ENCODE measurements at regions not wholly inside any gene's neighbourhood (a gene's known extent, or its start where the extent isn't known, plus 50 kb on each side); places are given as distances from the start of the nearest gene placed in this dataset.

- peaks cover 8% of the 10 kb centered on the region for H3K27me3 Mint-ChIP-seq (ENCODE audit: low read depth, unreplicated experiment)
These were observed 752.6 kb upstream of the ACVR2A start for GRCh38 chr2:147092266-147092665.

GRCh38 chr2:147091448-147091847, 753.4 kb upstream of the ACVR2A start:
- no peaks in the 10 kb centered on the region for H3K4me1 Mint-ChIP-seq (ENCODE audit: low read depth, unreplicated experiment)
- TF ChIP-seq EZH2 (IDR thresholded peaks at IDR 0.05; ENCODE audit: insufficient read depth, low read length) (no peak), CTCF (IDR thresholded peaks at IDR 0.05; ENCODE audit: insufficient read depth, low read depth, low read length) (no peak)
- Histone ChIP-seq H2AFZ (ENCODE audit: low read depth, low read length) (no peak overlapping the region), H3K27ac (ENCODE audit: low read depth, low read length) (no peak overlapping the region), H3K4me2 (ENCODE audit: low read length) (no peak overlapping the region), H3K4me3 (ENCODE audit: insufficient read depth, low read depth, low read length) (no peak overlapping the region), H3K9ac (ENCODE audit: low read length) (no peak overlapping the region), H3K4me1 (ENCODE audit: insufficient read depth, low read length) (no peaks in the 10 kb centered on the region), H3K27me3 (ENCODE audit: insufficient read depth, low read length) (no peaks in the 10 kb centered on the region), H4K20me1 (ENCODE audit: insufficient read depth, low read length) (no peaks in the 10 kb centered on the region), H3K9me3 (ENCODE audit: insufficient read depth, low read depth, low read length) (no peaks in the 10 kb centered on the region), H3K79me2 (ENCODE audit: insufficient read depth, low read length) (no peaks in the 10 kb centered on the region), H3K36me3 (ENCODE audit: insufficient read depth, low read length) (no peaks in the 10 kb centered on the region)
- no peak for FAIRE-seq
- peaks cover 8% of the 10 kb centered on the region for H3K27me3 Mint-ChIP-seq (ENCODE audit: low read depth, unreplicated experiment)
- no peak for DNase-seq (ENCODE audit: low read depth)
- no peaks in the 10 kb centered on the region for H3K36me3 Mint-ChIP-seq (ENCODE audit: low read depth, unreplicated experiment)
- no peak overlapping the region for H3K4me3 Mint-ChIP-seq (ENCODE audit: unreplicated experiment)
- H3K9me3 Mint-ChIP-seq (ENCODE audit: unreplicated experiment), result peaks cover 4% of the 10 kb centered on the region
- no peak overlapping the region for H3K27ac Mint-ChIP-seq (ENCODE audit: unreplicated experiment)

More at GRCh38 chr2:147092266-147092665, 752.6 kb upstream of the ACVR2A start:
- no peaks in the 10 kb centered on the region for H4K20me1 ChIP-seq (ENCODE audit: insufficient read depth, low read length)
- H3K9ac ChIP-seq (ENCODE audit: low read length), result no peak overlapping the region
- no peak overlapping the region for H2AFZ ChIP-seq (ENCODE audit: low read depth, low read length)
- Mint-ChIP-seq H3K36me3 (ENCODE audit: low read depth, unreplicated experiment) (no peaks in the 10 kb centered on the region), H3K4me3 (ENCODE audit: unreplicated experiment) (no peak overlapping the region), H3K27ac (ENCODE audit: unreplicated experiment) (no peak overlapping the region), H3K4me1 (ENCODE audit: low read depth, unreplicated experiment) (peaks cover 6% of the 10 kb centered on the region), H3K9me3 (ENCODE audit: unreplicated experiment) (peaks cover 4% of the 10 kb centered on the region)
- DNase-seq (ENCODE audit: low read depth) (no peak), FAIRE-seq (no peak)
- H3K4me1 ChIP-seq (ENCODE audit: insufficient read depth, low read length), result no peaks in the 10 kb centered on the region
- no peak for TF ChIP-seq CTCF (IDR thresholded peaks at IDR 0.05; ENCODE audit: insufficient read depth, low read depth, low read length)
- TF ChIP-seq EZH2 (IDR thresholded peaks at IDR 0.05; ENCODE audit: insufficient read depth, low read length), result no peak
- H3K36me3 ChIP-seq (ENCODE audit: insufficient read depth, low read length), result no peaks in the 10 kb centered on the region
- H3K4me2 ChIP-seq (ENCODE audit: low read length), result no peak overlapping the region
- no peaks in the 10 kb centered on the region for H3K79me2 ChIP-seq (ENCODE audit: insufficient read depth, low read length)
- no peak overlapping the region for H3K4me3 ChIP-seq (ENCODE audit: insufficient read depth, low read depth, low read length)
- H3K27ac ChIP-seq (ENCODE audit: low read depth, low read length), result no peak overlapping the region
- no peaks in the 10 kb centered on the region for H3K9me3 ChIP-seq (ENCODE audit: insufficient read depth, low read depth, low read length)
- no peaks in the 10 kb centered on the region for H3K27me3 ChIP-seq (ENCODE audit: insufficient read depth, low read length)

- Mint-ChIP-seq H3K4me3 (ENCODE audit: unreplicated experiment) (no peak overlapping the region), H3K27ac (ENCODE audit: unreplicated experiment) (no peak overlapping the region), H3K4me1 (ENCODE audit: low read depth, unreplicated experiment) (peaks cover 6% of the 10 kb centered on the region), H3K9me3 (ENCODE audit: unreplicated experiment) (no peaks in the 10 kb centered on the region), H3K36me3 (ENCODE audit: low read depth, unreplicated experiment) (no peaks in the 10 kb centered on the region), H3K27me3 (ENCODE audit: low read depth, unreplicated experiment) (peaks cover 3% of the 10 kb centered on the region)
- Histone ChIP-seq H3K4me1 (ENCODE audit: insufficient read depth, low read length) (no peaks in the 10 kb centered on the region), H4K20me1 (ENCODE audit: insufficient read depth, low read length) (no peaks in the 10 kb centered on the region), H3K27me3 (ENCODE audit: insufficient read depth, low read length) (no peaks in the 10 kb centered on the region), H3K4me3 (ENCODE audit: insufficient read depth, low read depth, low read length) (no peak overlapping the region), H3K9ac (ENCODE audit: low read length) (no peak overlapping the region), H3K4me2 (ENCODE audit: low read length) (no peak overlapping the region), H3K9me3 (ENCODE audit: insufficient read depth, low read depth, low read length) (no peaks in the 10 kb centered on the region), H3K27ac (ENCODE audit: low read depth, low read length) (no peak overlapping the region), H3K36me3 (ENCODE audit: insufficient read depth, low read length) (no peaks in the 10 kb centered on the region), H3K79me2 (ENCODE audit: insufficient read depth, low read length) (no peaks in the 10 kb centered on the region), H2AFZ (ENCODE audit: low read depth, low read length) (no peak overlapping the region)
- TF ChIP-seq EZH2 (IDR thresholded peaks at IDR 0.05; ENCODE audit: insufficient read depth, low read length) (no peak), CTCF (IDR thresholded peaks at IDR 0.05; ENCODE audit: insufficient read depth, low read depth, low read length) (no peak)
- FAIRE-seq (no peak), DNase-seq (ENCODE audit: low read depth) (no peak)
These were observed 756.0 kb upstream of the ACVR2A start for GRCh38 chr2:147088871-147089270.

Measured in astrocyte (in vitro differentiated cells and primary cell).